ENCODE measurements at regions not wholly inside any gene's neighbourhood (a gene's known extent, or its start where the extent isn't known, plus 50 kb on each side); places are given as distances from the start of the nearest gene placed in this dataset.

GRCh38 chr2:78061301-78061700 is 539.1 kb upstream of the LRRTM4 start (continued):
- TF ChIP-seq FOXP4 (CRISPR knock-in tag; IDR thresholded peaks at IDR 0.05) (no peak), NFATC4 (CRISPR knock-in tag; IDR thresholded peaks at IDR 0.05) (no peak), ZNF219 (CRISPR knock-in tag; IDR thresholded peaks at IDR 0.05; ENCODE audit: borderline replicate concordance) (no peak), EMX1 (CRISPR knock-in tag; IDR thresholded peaks at IDR 0.05) (no peak), ERG (CRISPR knock-in tag; IDR thresholded peaks at IDR 0.05) (no peak), KAT7 (CRISPR knock-in tag; IDR thresholded peaks at IDR 0.05; ENCODE audit: borderline replicate concordance) (no peak), FOXP1 (CRISPR knock-in tag; IDR thresholded peaks at IDR 0.05; ENCODE audit: borderline replicate concordance) (no peak), JAZF1 (CRISPR knock-in tag; IDR thresholded peaks at IDR 0.05) (no peak), IRF2 (CRISPR knock-in tag; IDR thresholded peaks at IDR 0.05; ENCODE audit: borderline replicate concordance, low read depth) (no peak), PRRX2 (CRISPR knock-in tag; IDR thresholded peaks at IDR 0.05) (no peak)

- Mint-ChIP-seq H3K4me1 (peaks cover 6% of the 10 kb centered on the region), H3K9me3 (peaks cover 15% of the 10 kb centered on the region), H3K36me3 (no peaks in the 10 kb centered on the region; the same call in 1 of the 2 replicates), H3K4me3 (no peak overlapping the region), H3K27ac (no peak overlapping the region), H3K27me3 (ENCODE audit: low read depth) (no peaks in the 10 kb centered on the region)
- POLR2A ChIA-PET = no interaction called here
- TF ChIP-seq ZSCAN18 (CRISPR knock-in tag; IDR thresholded peaks at IDR 0.05) (no peak), FOXK1 (CRISPR knock-in tag; IDR thresholded peaks at IDR 0.05) (no peak), IRF1 (CRISPR knock-in tag; IDR thresholded peaks at IDR 0.05) (no peak), NR3C1 (CRISPR knock-in tag; conservative IDR thresholded peaks at IDR 0.05; ENCODE audit: low read depth) (no peak), KAT7 (CRISPR knock-in tag; IDR thresholded peaks at IDR 0.05; ENCODE audit: borderline replicate concordance) (no peak), NFATC4 (CRISPR knock-in tag; IDR thresholded peaks at IDR 0.05) (no peak), JUN (CRISPR knock-in tag; IDR thresholded peaks at IDR 0.05) (no peak), ATF2 (CRISPR knock-in tag; IDR thresholded peaks at IDR 0.05; ENCODE audit: borderline replicate concordance, low read depth) (no peak), ZNF219 (CRISPR knock-in tag; IDR thresholded peaks at IDR 0.05; ENCODE audit: borderline replicate concordance) (no peak), TP53 (CRISPR knock-in tag; IDR thresholded peaks at IDR 0.05) (no peak), HMGA2 (CRISPR knock-in tag; IDR thresholded peaks at IDR 0.05) (no peak), OVOL2 (CRISPR knock-in tag; IDR thresholded peaks at IDR 0.05; ENCODE audit: borderline replicate concordance) (no peak), PRRX2 (CRISPR knock-in tag; IDR thresholded peaks at IDR 0.05) (no peak)
- TF ChIP-seq, protein P1, sequence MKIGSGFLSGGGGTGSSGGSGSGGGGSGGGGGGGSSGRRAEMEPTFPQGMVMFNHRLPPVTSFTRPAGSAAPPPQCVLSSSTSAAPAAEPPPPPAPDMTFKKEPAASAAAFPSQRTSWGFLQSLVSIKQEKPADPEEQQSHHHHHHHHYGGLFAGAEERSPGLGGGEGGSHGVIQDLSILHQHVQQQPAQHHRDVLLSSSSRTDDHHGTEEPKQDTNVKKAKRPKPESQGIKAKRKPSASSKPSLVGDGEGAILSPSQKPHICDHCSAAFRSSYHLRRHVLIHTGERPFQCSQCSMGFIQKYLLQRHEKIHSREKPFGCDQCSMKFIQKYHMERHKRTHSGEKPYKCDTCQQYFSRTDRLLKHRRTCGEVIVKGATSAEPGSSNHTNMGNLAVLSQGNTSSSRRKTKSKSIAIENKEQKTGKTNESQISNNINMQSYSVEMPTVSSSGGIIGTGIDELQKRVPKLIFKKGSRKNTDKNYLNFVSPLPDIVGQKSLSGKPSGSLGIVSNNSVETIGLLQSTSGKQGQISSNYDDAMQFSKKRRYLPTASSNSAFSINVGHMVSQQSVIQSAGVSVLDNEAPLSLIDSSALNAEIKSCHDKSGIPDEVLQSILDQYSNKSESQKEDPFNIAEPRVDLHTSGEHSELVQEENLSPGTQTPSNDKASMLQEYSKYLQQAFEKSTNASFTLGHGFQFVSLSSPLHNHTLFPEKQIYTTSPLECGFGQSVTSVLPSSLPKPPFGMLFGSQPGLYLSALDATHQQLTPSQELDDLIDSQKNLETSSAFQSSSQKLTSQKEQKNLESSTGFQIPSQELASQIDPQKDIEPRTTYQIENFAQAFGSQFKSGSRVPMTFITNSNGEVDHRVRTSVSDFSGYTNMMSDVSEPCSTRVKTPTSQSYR (CRISPR knock-in tag; IDR thresholded peaks at IDR 0.05) = no peak
- DNase-seq (ENCODE audit: low spot score) = no peak
- CTCF ChIA-PET = no interaction called here
- no peak for ATAC-seq
These were observed 539.6 kb upstream of the LRRTM4 start for GRCh38 chr2:78061732-78062131.
